DND-41 (cell line): ENCODE measurements at regions not wholly inside any gene's neighbourhood (a gene's known extent, or its start where the extent isn't known, plus 50 kb on each side); places are given as distances from the start of the nearest gene placed in this dataset.

Experiments
- ATAC-seq: fragments of 200-7000 bp; cut with Tn5 transposase; 3 replicates; pipeline ENCODE4 v1.9.1; 2021; ENCODE audit warnings: low read depth; ENCODE audit not compliant: insufficient read depth
- DNase-seq: peaks from one replicate; pipeline ENCODE4 v3.0.0-alpha.2; 2020
- H2AFZ ChIP-seq: 2 replicates; pipeline ENCODE4 v1.6.0; 2012; ENCODE audit warnings: low read depth, low read length
- H3K27ac ChIP-seq: 2 replicates; pipeline ENCODE4 v1.5.1; 2012; ENCODE audit warnings: low read length, inconsistent platforms
- H3K27me3 ChIP-seq: fragments of 200-600 bp; sonication (generic); 2 replicates; pipeline ENCODE4 v1.6.0; 2012; ENCODE audit warnings: low read length, mild to moderate bottlenecking, inconsistent platforms; ENCODE audit not compliant: insufficient read depth, poor library complexity
- H3K36me3 ChIP-seq: 2 replicates; pipeline ENCODE4 v1.5.1; 2012; ENCODE audit warnings: low read length, inconsistent platforms; ENCODE audit not compliant: insufficient read depth
- H3K4me1 ChIP-seq: 2 replicates; pipeline ENCODE4 v1.5.1; 2012; ENCODE audit warnings: mild to moderate bottlenecking, low read length; ENCODE audit not compliant: insufficient read depth
- H3K4me2 ChIP-seq: 2 replicates; pipeline ENCODE4 v1.6.0; 2012; ENCODE audit warnings: mild to moderate bottlenecking, moderate library complexity, low read length, inconsistent platforms; ENCODE audit not compliant: insufficient read depth
- H3K4me3 ChIP-seq, 2 experiments: fragments of 200-600 bp in 1 of 2; shearing (Covaris generic) in 1 of 2; 2 replicates each; pipeline ENCODE4 v1.5.1; 2012 to 2016; ENCODE audit warnings: inconsistent platforms in 2 of 2, low read length in 2 of 2, mild to moderate bottlenecking in 2 of 2, low read depth in 1 of 2, moderate library complexity in 1 of 2
- H3K79me2 ChIP-seq: 2 replicates; pipeline ENCODE4 v1.6.0; 2012; ENCODE audit warnings: low read length, inconsistent platforms; ENCODE audit not compliant: insufficient read depth
- H3K9ac ChIP-seq: 2 replicates; pipeline ENCODE4 v1.6.0; 2012; ENCODE audit warnings: low read depth, mild to moderate bottlenecking, inconsistent platforms, low read length, moderate library complexity
- H3K9me3 ChIP-seq: 2 replicates; pipeline ENCODE4 v1.5.1; 2012; ENCODE audit warnings: low read length, moderate library complexity, mild to moderate bottlenecking, inconsistent platforms; ENCODE audit not compliant: insufficient read depth, severe bottlenecking
- H4K20me1 ChIP-seq: 2 replicates; pipeline ENCODE4 v1.6.0; 2012; ENCODE audit warnings: low read length; ENCODE audit not compliant: insufficient read depth
- CTCF ChIP-seq: IDR thresholded peaks from 2 replicates; pipeline ENCODE4 v1.5.1; 2012; ENCODE audit warnings: borderline replicate concordance, low read length, moderate library complexity, mild to moderate bottlenecking; ENCODE audit not compliant: poor library complexity, severe bottlenecking; ENCODE audit errors: extremely low read depth
- EZH2 ChIP-seq: IDR thresholded peaks from 3 replicates; pipeline ENCODE4 v1.6.1; 2012; ENCODE audit warnings: borderline replicate concordance, low read depth, mild to moderate bottlenecking, moderate library complexity, low read length, inconsistent platforms; ENCODE audit not compliant: severe bottlenecking

GRCh38 chr7:106393564-106394251 lies 108.9 kb upstream of the NAMPT start:
- DNase-seq, result no peak
- H3K27me3 ChIP-seq, result peaks cover 6% of the 10 kb centered on the region
- H4K20me1 ChIP-seq, result no peaks in the 10 kb centered on the region
- TF ChIP-seq CTCF (no peak), EZH2 (no peak)
- no peak for ATAC-seq
- H2AFZ ChIP-seq, result no peak overlapping the region
- H3K27ac ChIP-seq, result no peak overlapping the region
- H3K4me1 ChIP-seq, result no peaks in the 10 kb centered on the region
- no peaks in the 10 kb centered on the region for H3K36me3 ChIP-seq
- no peaks in the 10 kb centered on the region for H3K9me3 ChIP-seq
- no peak overlapping the region for H3K4me2 ChIP-seq
- no peaks in the 10 kb centered on the region for H3K79me2 ChIP-seq
- no peak overlapping the region for H3K9ac ChIP-seq
- H3K4me3 ChIP-seq, result no peak overlapping the region

DNA sequence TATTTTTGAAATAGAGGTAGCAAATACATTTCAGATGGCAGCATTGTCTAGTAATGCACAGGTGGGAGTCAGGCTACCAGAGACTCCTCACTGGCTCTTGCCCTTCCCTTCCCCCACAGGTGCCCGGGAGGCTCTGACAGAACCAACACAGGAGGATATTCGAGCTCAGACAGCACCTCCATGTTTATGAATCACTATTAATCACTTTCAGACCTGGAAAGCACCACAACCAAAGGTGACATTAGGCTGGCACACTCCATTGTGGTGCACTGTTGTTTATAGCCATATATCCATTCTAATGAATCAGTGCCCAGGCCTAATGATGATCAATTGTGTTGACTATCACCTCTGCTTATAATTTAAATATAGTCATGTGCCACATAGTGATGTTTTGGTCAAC lies 107.8 kb upstream of the NAMPT start:
- Histone ChIP-seq H3K4me2 (no peak overlapping the region), H3K4me3 (no peak overlapping the region), H4K20me1 (no peaks in the 10 kb centered on the region), H3K27ac (no peak overlapping the region), H3K27me3 (peaks cover 6% of the 10 kb centered on the region), H2AFZ (no peak overlapping the region), H3K36me3 (no peaks in the 10 kb centered on the region), H3K9ac (no peak overlapping the region), H3K9me3 (no peaks in the 10 kb centered on the region), H3K79me2 (no peaks in the 10 kb centered on the region), H3K4me1 (no peaks in the 10 kb centered on the region)
- ATAC-seq, result no peak
- TF ChIP-seq CTCF (no peak), EZH2 (no peak)
- DNase-seq, result no peak

DNA sequence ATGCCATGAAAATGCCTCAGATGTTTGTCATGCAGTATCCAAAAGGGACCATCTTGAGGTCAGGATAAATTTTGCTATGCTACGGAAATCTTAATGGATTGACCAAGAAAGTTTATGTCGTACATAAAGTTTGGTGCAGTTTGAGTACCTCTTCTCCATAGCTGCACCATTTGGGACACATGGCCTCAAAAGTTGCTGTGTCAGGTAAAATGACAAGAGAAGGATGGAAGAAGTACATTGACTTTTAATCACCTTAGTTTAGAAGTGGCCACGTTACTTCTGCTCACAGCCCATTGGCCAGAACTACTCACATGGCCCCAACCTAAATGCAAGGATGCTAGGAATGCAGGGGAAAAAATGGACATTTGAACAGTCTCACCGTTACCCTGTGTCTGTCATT lies 107.4 kb upstream of the NAMPT start:
- Histone ChIP-seq H3K9ac (no peak overlapping the region), H3K9me3 (no peaks in the 10 kb centered on the region), H4K20me1 (no peaks in the 10 kb centered on the region), H3K27ac (no peak overlapping the region), H3K36me3 (no peaks in the 10 kb centered on the region), H3K4me2 (no peak overlapping the region), H3K79me2 (no peaks in the 10 kb centered on the region), H3K27me3 (peaks cover 6% of the 10 kb centered on the region), H3K4me1 (no peaks in the 10 kb centered on the region), H3K4me3 (no peak overlapping the region), H2AFZ (no peak overlapping the region)
- ATAC-seq (no peak), DNase-seq (no peak)
- TF ChIP-seq EZH2, result no peak
- TF ChIP-seq CTCF, result no peak
